Ectodermal cell (in vitro differentiated cells): ENCODE measurements at regions not wholly inside any gene's neighbourhood (a gene's known extent, or its start where the extent isn't known, plus 50 kb on each side); places are given as distances from the start of the nearest gene placed in this dataset.

Experiments used
- H3K27ac ChIP-seq: 2 replicates; pipeline ENCODE4 v1.7.0; 2013; ENCODE audit warnings: mild to moderate bottlenecking, low read depth, low read length; ENCODE audit not compliant: insufficient read depth, poor library complexity, severe bottlenecking
- H3K27me3 ChIP-seq: 2 replicates; pipeline ENCODE4 v1.7.0; 2013; ENCODE audit warnings: mild to moderate bottlenecking, low read length; ENCODE audit not compliant: insufficient read depth, control insufficient read depth, poor library complexity, severe bottlenecking
- H3K36me3 ChIP-seq: one replicate; pipeline ENCODE4 v1.7.0; 2013; ENCODE audit warnings: low read length; ENCODE audit not compliant: control insufficient read depth, insufficient read depth
- H3K4me1 ChIP-seq: one replicate; pipeline ENCODE4 v1.7.0; 2013; ENCODE audit warnings: low read length; ENCODE audit not compliant: control insufficient read depth, insufficient read depth
- H3K4me3 ChIP-seq: 2 replicates; pipeline ENCODE4 v1.7.0; 2013; ENCODE audit warnings: low read depth, low read length, control low read depth; ENCODE audit not compliant: insufficient read depth
- H3K9me3 ChIP-seq: 2 replicates; pipeline ENCODE4 v1.7.0; 2013; ENCODE audit warnings: mild to moderate bottlenecking, low read length, moderate library complexity; ENCODE audit not compliant: control insufficient read depth
- WGBS, 2 experiments: methylation state at CpG; one replicate each; pipeline ENCODE4 v1.1.7; 2013; ENCODE audit warnings: missing lambda C conversion rate in 2 of 2; 5-methylcytosine and 5-hydroxymethylcytosine counted together

GRCh38 chr13:74465271-74465670 is 331.1 kb upstream of the KLF12 start:
- no peaks in the 10 kb centered on the region for H3K27me3 ChIP-seq
- WGBS, 2 experiments: 82 to 86% methylated on average over 2 of the region's 2 CpGs
- no peak overlapping the region for H3K4me3 ChIP-seq
- H3K4me1 ChIP-seq: peaks cover 14% of the 10 kb centered on the region
- H3K9me3 ChIP-seq: no peaks in the 10 kb centered on the region
- no peaks in the 10 kb centered on the region for H3K36me3 ChIP-seq
- no peak overlapping the region for H3K27ac ChIP-seq

- H3K4me1 ChIP-seq: peaks cover 14% of the 10 kb centered on the region
- H3K27ac ChIP-seq: no peak overlapping the region
- H3K9me3 ChIP-seq: no peaks in the 10 kb centered on the region
- H3K4me3 ChIP-seq: no peak overlapping the region
- H3K27me3 ChIP-seq: no peaks in the 10 kb centered on the region
- 74 to 81% methylated on average over 3 of the region's 3 CpGs for WGBS, 2 experiments
- H3K36me3 ChIP-seq: no peaks in the 10 kb centered on the region
Observed at GRCh38 chr13:74464670-74465069, 330.5 kb upstream of the KLF12 start.

DNA sequence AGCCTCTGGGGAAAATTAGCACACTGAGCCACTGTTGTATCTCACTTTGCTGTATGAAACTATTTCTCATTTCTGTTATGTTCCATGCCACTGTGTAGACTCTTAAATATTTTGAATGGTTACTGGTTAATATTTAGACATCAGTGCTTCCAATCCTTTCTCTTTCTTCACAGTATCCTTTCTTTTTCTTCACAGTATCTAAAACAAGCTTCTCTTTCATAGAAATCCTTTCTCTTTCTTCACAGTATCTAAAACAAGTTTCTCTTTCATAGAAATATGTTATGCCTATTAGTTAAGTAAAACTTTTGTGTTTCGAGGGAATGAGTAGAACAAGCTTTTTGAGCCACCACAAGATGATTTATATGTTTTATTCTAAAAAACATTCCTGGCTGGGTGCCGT is 326.8 kb upstream of the KLF12 start:
- no peaks in the 10 kb centered on the region for H3K9me3 ChIP-seq
- no peaks in the 10 kb centered on the region for H3K36me3 ChIP-seq
- no peak overlapping the region for H3K4me3 ChIP-seq
- peaks cover 7% of the 10 kb centered on the region for H3K4me1 ChIP-seq
- H3K27ac ChIP-seq: no peak overlapping the region
- no peaks in the 10 kb centered on the region for H3K27me3 ChIP-seq
- WGBS, 2 experiments: 97 to 100% methylated on average over 2 of the region's 2 CpGs

GRCh38 chr13:74452881-74453280 is 318.7 kb upstream of the KLF12 start:
- Histone ChIP-seq H3K27ac (no peak overlapping the region), H3K4me1 (no peaks in the 10 kb centered on the region), H3K27me3 (no peaks in the 10 kb centered on the region), H3K36me3 (no peaks in the 10 kb centered on the region), H3K9me3 (no peaks in the 10 kb centered on the region), H3K4me3 (no peak overlapping the region)
- 93 to 94% methylated on average over 2 of the region's 2 CpGs for WGBS, 2 experiments

- Histone ChIP-seq H3K9me3 (no peaks in the 10 kb centered on the region), H3K27ac (no peak overlapping the region), H3K27me3 (no peaks in the 10 kb centered on the region), H3K4me1 (no peaks in the 10 kb centered on the region), H3K36me3 (no peaks in the 10 kb centered on the region), H3K4me3 (no peak overlapping the region)
- WGBS, 2 experiments: 95 to 100% methylated on average over 2 of the region's 2 CpGs
Observed at GRCh38 chr13:74452176-74452575, 318.0 kb upstream of the KLF12 start.

DNA sequence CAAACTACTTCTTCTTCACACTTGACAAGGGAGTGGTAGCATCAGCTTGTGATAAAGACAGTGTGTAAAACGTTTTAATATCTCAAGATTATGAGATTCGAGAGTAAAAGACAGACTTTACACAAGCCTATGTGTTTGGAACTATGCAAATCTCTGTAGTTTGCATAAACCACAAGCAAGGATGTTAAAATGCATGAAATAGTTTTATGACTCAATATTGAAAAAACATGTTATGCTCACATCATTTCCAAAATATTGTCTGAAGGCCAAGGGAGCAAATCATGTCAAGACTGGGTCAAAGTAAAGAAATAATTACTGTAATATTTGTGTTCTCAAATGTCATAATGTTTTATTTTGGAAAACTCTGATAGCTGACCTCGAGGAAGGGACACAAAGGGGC is 316.8 kb upstream of the KLF12 start:
- Histone ChIP-seq H3K27ac (no peak overlapping the region), H3K36me3 (no peaks in the 10 kb centered on the region), H3K4me3 (no peak overlapping the region), H3K27me3 (no peaks in the 10 kb centered on the region), H3K9me3 (no peaks in the 10 kb centered on the region), H3K4me1 (no peaks in the 10 kb centered on the region)
- WGBS, 2 experiments: 85 to 90% methylated on average over 3 of the region's 3 CpGs

GRCh38 chr13:74450525-74450845 is 316.3 kb upstream of the KLF12 start:
- 87 to 89% methylated on average over 3 of the region's 3 CpGs for WGBS, 2 experiments

GRCh38 chr13:74449811-74450524 is 315.8 kb upstream of the KLF12 start:
- Histone ChIP-seq H3K4me1 (no peaks in the 10 kb centered on the region), H3K36me3 (no peaks in the 10 kb centered on the region), H3K9me3 (no peaks in the 10 kb centered on the region), H3K4me3 (no peak overlapping the region), H3K27ac (no peak overlapping the region), H3K27me3 (no peaks in the 10 kb centered on the region)
- WGBS, 2 experiments: 85 to 88% methylated on average over 2 of the region's 2 CpGs

More at GRCh38 chr13:74450525-74450845, 316.3 kb upstream of the KLF12 start:
- Histone ChIP-seq H3K4me3 (no peak overlapping the region), H3K4me1 (no peaks in the 10 kb centered on the region), H3K9me3 (no peaks in the 10 kb centered on the region), H3K36me3 (no peaks in the 10 kb centered on the region), H3K27ac (no peak overlapping the region), H3K27me3 (no peaks in the 10 kb centered on the region)

GRCh38 chr13:74444864-74445479 is 310.8 kb upstream of the KLF12 start:
- no peaks in the 10 kb centered on the region for H3K4me1 ChIP-seq
- H3K36me3 ChIP-seq: no peaks in the 10 kb centered on the region
- H3K4me3 ChIP-seq: no peak overlapping the region
- no peaks in the 10 kb centered on the region for H3K9me3 ChIP-seq
- WGBS, 2 experiments: 100% methylated on average over 1 of the region's 1 CpG; no CpG with 5 or more reads in 1 of the 2 experiments
- no peak overlapping the region for H3K27ac ChIP-seq
- no peaks in the 10 kb centered on the region for H3K27me3 ChIP-seq

- 76 to 78% methylated on average over 6 of the region's 6 CpGs for WGBS, 2 experiments
- Histone ChIP-seq H3K4me1 (no peaks in the 10 kb centered on the region), H3K36me3 (no peaks in the 10 kb centered on the region), H3K27ac (no peak overlapping the region), H3K9me3 (no peaks in the 10 kb centered on the region), H3K27me3 (no peaks in the 10 kb centered on the region), H3K4me3 (no peak overlapping the region)
Observed at GRCh38 chr13:74444161-74444571, 310.0 kb upstream of the KLF12 start.
